SH-SY5Y (cell line): ENCODE measurements at regions not wholly inside any gene's neighbourhood (a gene's known extent, or its start where the extent isn't known, plus 50 kb on each side); places are given as distances from the start of the nearest gene placed in this dataset.

Source experiments
- GATA2 ChIP-seq: IDR thresholded peaks from 2 replicates; pipeline ENCODE4 v1.6.1; 2011; ENCODE audit warnings: mild to moderate bottlenecking, low read depth, low read length
- GATA3 ChIP-seq: IDR thresholded peaks from 2 replicates; pipeline ENCODE4 v1.6.1; 2011; ENCODE audit warnings: low read depth, mild to moderate bottlenecking, low read length, moderate library complexity

DNA sequence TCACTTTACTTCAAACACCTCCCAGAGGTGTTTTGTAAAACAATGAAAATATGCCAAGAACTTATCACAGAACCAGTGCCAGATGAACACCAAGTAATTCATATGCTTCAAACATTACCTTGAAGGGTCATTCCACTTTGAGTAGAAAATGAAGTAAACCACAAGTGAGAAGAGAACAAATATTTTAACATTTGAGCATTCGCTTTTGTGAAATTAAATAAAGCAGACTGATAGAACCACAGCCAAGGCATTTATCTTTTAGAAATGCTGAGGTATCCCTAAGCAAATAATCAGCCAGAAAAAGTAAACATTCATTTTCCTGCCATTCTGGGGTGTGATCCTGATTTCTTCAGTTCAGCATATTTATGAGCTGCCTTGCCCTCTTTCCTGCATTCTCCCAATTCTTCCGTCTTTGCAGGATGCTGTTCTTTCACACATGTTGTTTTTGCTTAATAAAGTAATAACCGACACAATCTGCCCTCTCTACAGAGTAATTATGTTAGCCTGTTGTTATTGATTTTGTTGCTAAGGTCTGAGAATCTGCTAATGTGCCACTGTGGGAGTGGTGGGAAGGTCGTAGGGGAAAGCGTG is 235.6 kb upstream of the TGFBR2 start:
- no peak for TF ChIP-seq GATA3
- TF ChIP-seq GATA2: no peak
